ENCODE measurements at regions not wholly inside any gene's neighbourhood (a gene's known extent, or its start where the extent isn't known, plus 50 kb on each side); places are given as distances from the start of the nearest gene placed in this dataset.

DNA sequence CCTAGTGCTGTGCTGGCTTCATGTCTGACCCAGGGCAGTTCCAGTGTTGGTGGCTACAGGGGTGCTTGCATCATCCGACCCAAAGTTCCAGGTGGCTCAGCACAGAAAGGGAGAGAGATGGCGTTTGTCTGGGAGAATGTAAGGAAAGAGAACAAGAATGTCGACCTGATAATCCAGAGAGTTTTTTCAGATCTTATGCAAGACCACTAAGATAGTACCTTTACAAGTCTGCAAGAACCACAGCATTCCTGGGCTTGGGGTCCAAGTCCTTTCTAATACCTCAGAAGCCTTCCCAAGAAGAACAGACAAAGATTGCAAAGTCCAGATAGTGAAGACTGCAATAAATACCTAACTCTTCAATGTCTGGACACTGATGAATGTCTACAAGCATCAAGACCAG is 363.0 kb upstream of the TOM1L1 start:
- no peak for FAIRE-seq
- TF ChIP-seq BRCA1 (IDR thresholded peaks at IDR 0.05; ENCODE audit: low read depth, low read length) = no peak
- TF ChIP-seq SUZ12 (IDR thresholded peaks at IDR 0.05; ENCODE audit: low read length) = no peak

More for the DNA sequence above, 363.0 kb upstream of the TOM1L1 start:
- Histone ChIP-seq H3K79me1 (ENCODE audit: low read depth, low read length) (no peaks in the 10 kb centered on the region), H3K4me3 (ENCODE audit: extremely low read depth in 1 of 4, insufficient read depth in 2 of 4, low read depth in 3 of 4, low read length in 4 of 4) (no peak overlapping the region), H2BK12ac (ENCODE audit: low read depth, low read length) (no peak overlapping the region), H4K20me1 (replicated peaks in 1 of 2; ENCODE audit: control insufficient read depth in 1 of 2, insufficient read depth in 2 of 2, low read length in 2 of 2) (no peaks in the 10 kb centered on the region), H2BK20ac (ENCODE audit: low read length) (0 out of 2 replicates have a peak overlapping the region, but pooled peaks have one; percentile 18), H3K23me2 (ENCODE audit: low read depth, low read length) (no peaks in the 10 kb centered on the region), H3K56ac (replicated peaks; ENCODE audit: insufficient read length, low read depth, low read length) (no peak overlapping the region), H2BK120ac (replicated peaks; ENCODE audit: low read depth, low read length) (no peak overlapping the region), H4K91ac (replicated peaks; ENCODE audit: insufficient read length, low read length) (no peak overlapping the region), H4K8ac (ENCODE audit: extremely low read depth, insufficient read depth, low read length) (no peak overlapping the region), H3K36me3 (ENCODE audit: control insufficient read depth in 2 of 4, insufficient read depth in 4 of 4, low read length in 3 of 4) (no peaks in the 10 kb centered on the region), H3K79me2 (ENCODE audit: control insufficient read depth in 1 of 2, insufficient read depth in 2 of 2, low read length in 2 of 2) (no peaks in the 10 kb centered on the region), H3K9ac (replicated peaks in 1 of 4; ENCODE audit: extremely low read depth in 1 of 4, low read depth in 3 of 4, low read length in 3 of 4) (no peak overlapping the region), H3K14ac (ENCODE audit: insufficient read length) (no peak overlapping the region), H3K4ac (replicated peaks; ENCODE audit: insufficient read length, low read depth, low read length) (no peak overlapping the region), H3K27ac (ENCODE audit: low read depth, low read length) (no peak overlapping the region), H3K18ac (ENCODE audit: extremely low read depth, low read length) (no peak overlapping the region), H2AFZ (ENCODE audit: low read length) (no peak overlapping the region), H3K27me3 (replicated peaks in 1 of 4; ENCODE audit: control insufficient read depth in 3 of 4, extremely low read depth in 1 of 4, insufficient read depth in 3 of 4, low read length in 3 of 4) (no peaks in the 10 kb centered on the region), H2AK5ac (ENCODE audit: low read depth, low read length) (no peak overlapping the region), H3K4me1 (replicated peaks in 1 of 4; ENCODE audit: control insufficient read depth in 3 of 4, insufficient read depth in 4 of 4, low read length in 3 of 4) (no peaks in the 10 kb centered on the region), H3K9me3 (ENCODE audit: insufficient read depth in 2 of 2, low read depth in 1 of 2, low read length in 1 of 2) (no peaks in the 10 kb centered on the region), H2BK5ac (ENCODE audit: low read depth, low read length) (no peak overlapping the region), H2BK15ac (ENCODE audit: low read length) (no peak overlapping the region), H3K4me2 (ENCODE audit: insufficient read depth in 1 of 2, low read depth in 2 of 2, low read length in 2 of 2) (no peak overlapping the region), H3K23ac (ENCODE audit: insufficient read length) (no peak overlapping the region), H4K5ac (ENCODE audit: insufficient read length, low read depth, low read length) (no peak overlapping the region)
- ChIA-PET POLR2A (ENCODE audit: partially characterized antibody) (no interaction called here), CTCF (ENCODE audit: partially characterized antibody) (no interaction called here)
- DNase-seq (ENCODE audit: low read depth in 1 of 2, low spot score in 2 of 2) = no peak
- 79% methylated on average over 3 of the region's 3 CpGs; no CpG with 5 or more reads in 1 of the 2 experiments for WGBS, 2 experiments (ENCODE audit: extremely low coverage in 1 of 2, insufficient coverage in 1 of 2, insufficient read length in 1 of 2, insufficient replicate concordance in 2 of 2, low coverage in 1 of 2, low lambda C conversion rate in 2 of 2, missing lambda C conversion rate in 1 of 2)
